ENCODE measurements at regions not wholly inside any gene's neighbourhood (a gene's known extent, or its start where the extent isn't known, plus 50 kb on each side); places are given as distances from the start of the nearest gene placed in this dataset.

- Histone ChIP-seq H3K9ac (no peak overlapping the region), H3K27me3 (no peaks in the 10 kb centered on the region), H3K27ac (no peak overlapping the region), H3K36me3 (no peaks in the 10 kb centered on the region), H3K9me3 (replicated peaks in 1 of 11) (no peaks in the 10 kb centered on the region), H3K4me2 (no peak overlapping the region), H3K4me1 (peaks cover 0 to 13% (median 0%) of the 10 kb centered on the region in 10 experiments; a peak in 5 of 20 replicates), H3K4me3 (no peak overlapping the region), H4K20me1 (no peaks in the 10 kb centered on the region)
- TF ChIP-seq Cebpa-rat (IDR thresholded peaks at IDR 0.05), result no peak
Measured at GRCh38 chr2:147646818-147647468, 197.9 kb upstream of the ACVR2A start.

GRCh38 chr2:147644491-147644890 lies 200.3 kb upstream of the ACVR2A start:
- no peak overlapping the region for H3K4me3 ChIP-seq
- H3K4me2 ChIP-seq, result no peak overlapping the region
- no peak overlapping the region for H3K9ac ChIP-seq
- no peaks in the 10 kb centered on the region for H4K20me1 ChIP-seq
- peaks cover 0 to 23% (median 0%) of the 10 kb centered on the region in 10 experiments; a peak in 5 of 20 replicates for H3K4me1 ChIP-seq
- H3K36me3 ChIP-seq, result no peaks in the 10 kb centered on the region
- H3K27me3 ChIP-seq, result no peaks in the 10 kb centered on the region
- TF ChIP-seq Cebpa-rat (IDR thresholded peaks at IDR 0.05), result no peak
- H3K9me3 ChIP-seq (replicated peaks in 1 of 11), result peaks cover 0 to 4% (median 0%) of the 10 kb centered on the region in 11 experiments; a peak in 1 of 22 replicates
- H3K27ac ChIP-seq, result no peak overlapping the region

GRCh38 chr2:147642765-147643164 lies 202.1 kb upstream of the ACVR2A start:
- Histone ChIP-seq H3K9ac (no peak overlapping the region), H3K27me3 (no peaks in the 10 kb centered on the region), H4K20me1 (no peaks in the 10 kb centered on the region), H3K4me1 (peaks cover 0 to 40% (median 0%) of the 10 kb centered on the region in 10 experiments; a peak in 6 of 20 replicates), H3K27ac (no peak overlapping the region), H3K9me3 (replicated peaks in 1 of 11) (peaks cover 0 to 4% (median 0%) of the 10 kb centered on the region in 11 experiments; a peak in 1 of 22 replicates), H3K4me2 (peak overlapping the region in 5 of 11 experiments; percentile 6 to 52 (median 33); a peak in 8 of 22 replicates), H3K36me3 (no peaks in the 10 kb centered on the region), H3K4me3 (no peak overlapping the region)
- TF ChIP-seq Cebpa-rat (IDR thresholded peaks at IDR 0.05), result no peak

GRCh38 chr2:147641651-147642050 lies 203.2 kb upstream of the ACVR2A start:
- no peak overlapping the region for H3K4me3 ChIP-seq
- peaks cover 0 to 51% (median 8%) of the 10 kb centered on the region in 10 experiments; a peak in 15 of 20 replicates for H3K4me1 ChIP-seq
- no peaks in the 10 kb centered on the region for H4K20me1 ChIP-seq
- H3K27me3 ChIP-seq, result no peaks in the 10 kb centered on the region
- no peaks in the 10 kb centered on the region for H3K36me3 ChIP-seq
- H3K27ac ChIP-seq, result no peak overlapping the region
- TF ChIP-seq Cebpa-rat (IDR thresholded peaks at IDR 0.05), result no peak
- H3K4me2 ChIP-seq, result 0 out of 22 replicates have a peak overlapping the region, but pooled peaks of 1 of the 11 experiments have one; percentile 38
- H3K9me3 ChIP-seq (replicated peaks in 1 of 11), result peaks cover 0 to 4% (median 0%) of the 10 kb centered on the region in 11 experiments; a peak in 1 of 22 replicates
- H3K9ac ChIP-seq, result no peak overlapping the region

- peaks cover 0 to 4% (median 0%) of the 10 kb centered on the region in 11 experiments; a peak in 1 of 22 replicates for H3K9me3 ChIP-seq (replicated peaks in 1 of 11)
- H3K4me1 ChIP-seq, result peaks cover 0 to 69% (median 23%) of the 10 kb centered on the region in 10 experiments; a peak in 15 of 20 replicates
- no peak for TF ChIP-seq Cebpa-rat (IDR thresholded peaks at IDR 0.05)
- no peaks in the 10 kb centered on the region for H3K36me3 ChIP-seq
- no peak overlapping the region for H3K27ac ChIP-seq
- no peaks in the 10 kb centered on the region for H3K27me3 ChIP-seq
- peak overlapping the region in 1 of 11 experiments; percentile 22; a peak in 1 of 22 replicates for H3K4me2 ChIP-seq
- H4K20me1 ChIP-seq, result no peaks in the 10 kb centered on the region
- no peak overlapping the region for H3K4me3 ChIP-seq
- no peak overlapping the region for H3K9ac ChIP-seq
Measured at GRCh38 chr2:147639891-147640290, 204.9 kb upstream of the ACVR2A start.

GRCh38 chr2:147639386-147639785 lies 205.4 kb upstream of the ACVR2A start:
- Histone ChIP-seq H3K27ac (no peak overlapping the region), H3K9me3 (replicated peaks in 1 of 11) (peaks cover 0 to 4% (median 0%) of the 10 kb centered on the region in 11 experiments; a peak in 1 of 22 replicates), H3K4me1 (peaks cover 0 to 74% (median 23%) of the 10 kb centered on the region in 10 experiments; a peak in 15 of 20 replicates), H3K36me3 (no peaks in the 10 kb centered on the region), H3K9ac (no peak overlapping the region), H3K27me3 (no peaks in the 10 kb centered on the region), H3K4me3 (no peak overlapping the region), H4K20me1 (no peaks in the 10 kb centered on the region), H3K4me2 (peak overlapping the region in 3 of 11 experiments; percentile 68 to 80 (median 70); a peak in 4 of 22 replicates)
- no peak for TF ChIP-seq Cebpa-rat (IDR thresholded peaks at IDR 0.05)

- Histone ChIP-seq H3K9ac (peak overlapping the region in 6 of 11 experiments; percentile 41 to 72 (median 65); a peak in 11 of 22 replicates), H3K36me3 (no peaks in the 10 kb centered on the region), H3K27me3 (no peaks in the 10 kb centered on the region), H3K4me2 (peak overlapping the region in 8 of 11 experiments; percentile 36 to 88 (median 72); a peak in 16 of 22 replicates), H3K27ac (peak overlapping the region in 8 of 11 experiments; percentile 26 to 89 (median 72); a peak in 14 of 22 replicates), H4K20me1 (no peaks in the 10 kb centered on the region), H3K4me3 (peak overlapping the region in 1 of 10 experiments; percentile 9; a peak in 4 of 20 replicates), H3K9me3 (replicated peaks in 1 of 11) (peaks cover 0 to 4% (median 0%) of the 10 kb centered on the region in 11 experiments; a peak in 1 of 22 replicates), H3K4me1 (peaks cover 5 to 84% (median 34%) of the 10 kb centered on the region in 10 experiments; a peak in 18 of 20 replicates)
- peak in 1 of 11 experiments; percentile 5; a peak in 1 of 22 replicates for TF ChIP-seq Cebpa-rat (IDR thresholded peaks at IDR 0.05)
Measured at GRCh38 chr2:147636886-147637285, 207.9 kb upstream of the ACVR2A start.

- peaks cover 5 to 86% (median 39%) of the 10 kb centered on the region in 10 experiments; a peak in 18 of 20 replicates for H3K4me1 ChIP-seq
- H3K4me2 ChIP-seq, result peak overlapping the region in 8 of 11 experiments; percentile 36 to 88 (median 72); a peak in 16 of 22 replicates
Measured at GRCh38 chr2:147636238-147636882, 208.5 kb upstream of the ACVR2A start.

More at GRCh38 chr2:147636238-147636882, 208.5 kb upstream of the ACVR2A start:
- peak overlapping the region in 6 of 11 experiments; percentile 41 to 72 (median 65); a peak in 11 of 22 replicates for H3K9ac ChIP-seq
- peak overlapping the region in 8 of 11 experiments; percentile 35 to 89 (median 72); a peak in 16 of 22 replicates for H3K27ac ChIP-seq
- H4K20me1 ChIP-seq, result no peaks in the 10 kb centered on the region
- H3K36me3 ChIP-seq, result no peaks in the 10 kb centered on the region
- peaks cover 0 to 4% (median 0%) of the 10 kb centered on the region in 11 experiments; a peak in 1 of 22 replicates for H3K9me3 ChIP-seq (replicated peaks in 1 of 11)
- peak in 4 of 11 experiments; percentile 56 to 74 (median 66); a peak in 6 of 22 replicates for TF ChIP-seq Cebpa-rat (IDR thresholded peaks at IDR 0.05)
- H3K4me3 ChIP-seq, result peak overlapping the region in 1 of 10 experiments; percentile 9; a peak in 3 of 20 replicates
- no peaks in the 10 kb centered on the region for H3K27me3 ChIP-seq
